SK-N-SH (cell line): ENCODE measurements at regions not wholly inside any gene's neighbourhood (a gene's known extent, or its start where the extent isn't known, plus 50 kb on each side); places are given as distances from the start of the nearest gene placed in this dataset.

Experiments
- CTCF ChIA-PET: fragments of 300-600, 350-600 bp; formaldehyde crosslinking; extraction: SDS; loops from one replicate; lab custom pipeline; 2021; lab: Yijun Ruan, JAX
- POLR2A ChIA-PET: fragments of 350-600 bp; sonication (Branson Sonifier 250); formaldehyde crosslinking; extraction: SDS; loops from one replicate; lab custom pipeline; 2020; ENCODE audit warnings: antibody characterized with exemption, inconsistent platforms; lab: Yijun Ruan, JAX
- DNase-seq: peaks from one replicate; pipeline ENCODE4 v3.0.0; 2012
- H2AFZ ChIP-seq: fragments of 200-600 bp; sonication (generic); 2 replicates; pipeline ENCODE4 v1.8.1; 2016; ENCODE audit warnings: antibody characterized with exemption, mild to moderate bottlenecking, low read depth
- H3F3A ChIP-seq: fragments of 200-600 bp; sonication (generic); replicated peaks from 2 replicates; pipeline ENCODE3; 2016; ENCODE audit warnings: antibody characterized with exemption, mild to moderate bottlenecking; ENCODE audit not compliant: insufficient read depth
- H3K27ac ChIP-seq, 2 experiments: fragments of 200-500 bp in 1 of 2; fragments of 200-600 bp in 1 of 2; sonication (Bioruptor generic) in 1 of 2; sonication (generic), shearing (Covaris generic) in 1 of 2; 2 replicates each; pipeline versions ENCODE4 v1.5.1 to v1.6.1; 2014 to 2016; ENCODE audit warnings: low read depth in 2 of 2, inconsistent platforms in 1 of 2, low read length in 1 of 2, mild to moderate bottlenecking in 1 of 2, mixed read lengths in 1 of 2
- H3K27me3 ChIP-seq: fragments of 200-600 bp; sonication (generic), shearing (Covaris generic); 2 replicates; pipeline ENCODE4 v1.6.1; 2016; ENCODE audit warnings: mixed run types; ENCODE audit not compliant: insufficient read depth
- H3K36me3 ChIP-seq, 2 experiments: fragments of 200-500 bp in 1 of 2; fragments of 200-600 bp in 1 of 2; sonication (Bioruptor generic) in 1 of 2; sonication (generic) in 1 of 2; replicated peaks in 1 of 2; 2 replicates each; pipeline versions ENCODE3 to v1.5.1; 2014 to 2016; ENCODE audit warnings: low read length in 1 of 2, mild to moderate bottlenecking in 1 of 2; ENCODE audit not compliant: insufficient read depth in 2 of 2, control insufficient read depth in 1 of 2
- H3K4me1 ChIP-seq, 2 experiments: fragments of 200-500 bp in 1 of 2; fragments of 200-600 bp in 1 of 2; sonication (Bioruptor generic) in 1 of 2; sonication (generic), shearing (Covaris generic) in 1 of 2; 2 replicates each; pipeline versions ENCODE4 v1.5.1 to v1.6.1; 2014 to 2016; ENCODE audit warnings: low read depth in 1 of 2, low read length in 1 of 2, mixed run types in 1 of 2; ENCODE audit not compliant: insufficient read depth in 2 of 2, control insufficient read depth in 1 of 2
- H3K4me2 ChIP-seq: fragments of 200-600 bp; sonication (generic), shearing (Covaris generic); 2 replicates; pipeline ENCODE4 v1.6.1; 2017; ENCODE audit warnings: mixed run types
- H3K4me3 ChIP-seq, 2 experiments: fragments of 200-500 bp in 1 of 2; fragments of 200-600 bp in 1 of 2; sonication (Bioruptor generic) in 1 of 2; sonication (generic), shearing (Covaris generic) in 1 of 2; 2 replicates each; pipeline versions ENCODE4 v1.5.1 to v1.8.1; 2014 to 2016; ENCODE audit warnings: low read depth in 2 of 2, inconsistent platforms in 1 of 2, low read length in 1 of 2, mild to moderate bottlenecking in 1 of 2, mixed read lengths in 1 of 2, moderate library complexity in 1 of 2
- H3K79me2 ChIP-seq: fragments of 200-600 bp; sonication (generic); 2 replicates; pipeline ENCODE4 v1.8.1; 2017; ENCODE audit warnings: mild to moderate bottlenecking; ENCODE audit not compliant: insufficient read depth
- H3K9ac ChIP-seq: fragments of 200-600 bp; sonication (generic); 2 replicates; pipeline ENCODE4 v1.6.1; 2017; ENCODE audit warnings: mixed run types
- H3K9me2 ChIP-seq: fragments of 200-600 bp; sonication (generic); 2 replicates; pipeline ENCODE4 v1.6.1; 2017; ENCODE audit warnings: mixed run types
- H3K9me3 ChIP-seq: fragments of 200-600 bp; sonication (generic); 2 replicates; pipeline ENCODE4 v1.6.1; 2017; ENCODE audit warnings: mixed run types, mild to moderate bottlenecking, moderate library complexity
- H4K20me1 ChIP-seq: fragments of 200-600 bp; sonication (generic); 2 replicates; pipeline ENCODE4 v1.6.1; 2017; ENCODE audit warnings: mild to moderate bottlenecking, mixed run types; ENCODE audit not compliant: insufficient read depth
- ELF1 ChIP-seq: IDR thresholded peaks from 2 replicates; pipeline ENCODE4 v1.4.0; 2012
- FOXJ3 ChIP-seq: sonication (generic); formaldehyde crosslinking; IDR thresholded peaks from 2 replicates; pipeline ENCODE4 v1.5.1; 2020; ENCODE audit warnings: mild to moderate bottlenecking, missing genetic modification reagents
- GABPA ChIP-seq: IDR thresholded peaks from 2 replicates; pipeline ENCODE4 v1.4.0; 2012; ENCODE audit warnings: low read depth, mild to moderate bottlenecking
- GATA2 ChIP-seq: sonication (generic); formaldehyde crosslinking; IDR thresholded peaks from 2 replicates; pipeline ENCODE4 v1.5.0; 2020; ENCODE audit warnings: mild to moderate bottlenecking, missing genetic modification reagents
- JUND ChIP-seq: IDR thresholded peaks from 2 replicates; pipeline ENCODE4 v1.4.0; 2012
- RAD21 ChIP-seq: IDR thresholded peaks from 2 replicates; pipeline ENCODE4 v1.6.1; 2012; ENCODE audit warnings: mild to moderate bottlenecking, low read length
- TAF1 ChIP-seq: IDR thresholded peaks from 2 replicates; pipeline ENCODE4 v1.6.1; 2012; ENCODE audit warnings: low read depth, mild to moderate bottlenecking, low read length, moderate library complexity, borderline replicate concordance
- WGBS: methylation state at CpG from one replicate; pipeline ENCODE4 v1.1.6; 2017; ENCODE audit warnings: low lambda C conversion rate; 5-methylcytosine and 5-hydroxymethylcytosine counted together
- TF ChIP-seq, protein P1 (sequence below): IDR thresholded peaks from 2 replicates; pipeline ENCODE4 v1.6.1; 2012; ENCODE audit warnings: mild to moderate bottlenecking, low read depth, low read length, moderate library complexity

DNA sequence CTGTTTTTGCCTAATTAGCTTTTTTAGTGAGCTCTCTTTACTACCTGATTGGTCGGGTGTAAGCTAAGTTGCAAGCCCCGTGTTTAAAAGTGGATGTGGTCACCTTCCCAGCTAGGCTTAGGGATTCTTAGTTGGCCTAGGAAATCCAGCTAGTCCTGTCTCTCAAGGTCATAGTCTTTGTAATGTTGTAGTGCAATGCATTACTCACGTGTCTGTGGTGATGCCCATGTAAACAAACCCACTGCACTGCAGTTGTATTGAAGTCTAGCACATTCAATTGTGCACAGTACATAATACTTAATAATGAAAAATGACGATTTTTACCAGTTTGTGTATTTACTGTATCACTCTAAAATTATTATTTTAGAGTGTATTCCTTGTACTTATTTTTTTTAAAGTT is 335.5 kb downstream of the NUAK1 start (continued):
- no peak for TF ChIP-seq GATA2 (CRISPR knock-in tag)

DNA sequence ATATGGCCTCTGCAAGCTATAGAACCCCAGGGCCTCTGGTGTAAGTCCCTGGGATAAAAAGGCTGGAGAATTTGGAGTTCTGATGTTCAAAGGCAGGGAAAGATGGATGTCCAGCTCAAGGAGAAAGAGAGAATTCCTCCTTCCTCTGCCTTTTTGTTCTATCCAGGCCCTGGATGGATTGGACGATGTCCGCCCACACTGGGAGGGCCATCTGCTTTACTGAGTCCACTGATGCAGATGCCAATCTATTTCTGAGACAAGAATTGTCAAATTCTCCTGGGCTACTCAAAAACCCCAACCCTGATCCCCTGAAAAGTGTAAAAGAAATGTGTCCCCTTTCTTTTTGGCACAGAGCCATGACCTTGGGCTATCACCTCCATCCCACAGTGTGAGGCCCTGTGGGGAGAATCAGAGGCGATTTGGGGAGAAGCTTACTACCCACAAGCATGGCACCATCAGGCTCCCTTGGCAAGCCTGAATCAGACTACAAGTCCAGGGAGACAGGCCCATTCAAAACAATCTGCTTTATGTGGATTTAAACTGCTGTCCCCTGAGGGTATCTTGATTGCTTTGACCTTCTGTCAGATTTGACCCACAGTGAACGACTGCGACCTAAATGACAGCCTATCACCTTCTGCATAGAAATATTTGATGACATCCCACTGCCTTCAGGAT is 334.0 kb downstream of the NUAK1 start:
- Histone ChIP-seq H3K9ac (no peak overlapping the region), H3K4me3 (no peak overlapping the region), H3K36me3 (no peaks in the 10 kb centered on the region), H3K79me2 (no peaks in the 10 kb centered on the region), H2AFZ (no peak overlapping the region), H3K27ac (no peak overlapping the region), H4K20me1 (no peaks in the 10 kb centered on the region), H3K4me2 (no peak overlapping the region), H3K4me1 (no peaks in the 10 kb centered on the region), H3K9me2 (no peaks in the 10 kb centered on the region), H3K9me3 (no peaks in the 10 kb centered on the region), H3K27me3 (no peaks in the 10 kb centered on the region), H3F3A (no peaks in the 10 kb centered on the region)
- 54% methylated on average over 5 of the region's 5 CpGs for WGBS
- DNase-seq = no peak
- CTCF ChIA-PET = no interaction called here
- TF ChIP-seq RAD21 (no peak), ELF1 (no peak), FOXJ3 (CRISPR knock-in tag) (no peak), GATA2 (CRISPR knock-in tag) (no peak), GABPA (no peak), JUND (no peak)
- TF ChIP-seq, protein P1, sequence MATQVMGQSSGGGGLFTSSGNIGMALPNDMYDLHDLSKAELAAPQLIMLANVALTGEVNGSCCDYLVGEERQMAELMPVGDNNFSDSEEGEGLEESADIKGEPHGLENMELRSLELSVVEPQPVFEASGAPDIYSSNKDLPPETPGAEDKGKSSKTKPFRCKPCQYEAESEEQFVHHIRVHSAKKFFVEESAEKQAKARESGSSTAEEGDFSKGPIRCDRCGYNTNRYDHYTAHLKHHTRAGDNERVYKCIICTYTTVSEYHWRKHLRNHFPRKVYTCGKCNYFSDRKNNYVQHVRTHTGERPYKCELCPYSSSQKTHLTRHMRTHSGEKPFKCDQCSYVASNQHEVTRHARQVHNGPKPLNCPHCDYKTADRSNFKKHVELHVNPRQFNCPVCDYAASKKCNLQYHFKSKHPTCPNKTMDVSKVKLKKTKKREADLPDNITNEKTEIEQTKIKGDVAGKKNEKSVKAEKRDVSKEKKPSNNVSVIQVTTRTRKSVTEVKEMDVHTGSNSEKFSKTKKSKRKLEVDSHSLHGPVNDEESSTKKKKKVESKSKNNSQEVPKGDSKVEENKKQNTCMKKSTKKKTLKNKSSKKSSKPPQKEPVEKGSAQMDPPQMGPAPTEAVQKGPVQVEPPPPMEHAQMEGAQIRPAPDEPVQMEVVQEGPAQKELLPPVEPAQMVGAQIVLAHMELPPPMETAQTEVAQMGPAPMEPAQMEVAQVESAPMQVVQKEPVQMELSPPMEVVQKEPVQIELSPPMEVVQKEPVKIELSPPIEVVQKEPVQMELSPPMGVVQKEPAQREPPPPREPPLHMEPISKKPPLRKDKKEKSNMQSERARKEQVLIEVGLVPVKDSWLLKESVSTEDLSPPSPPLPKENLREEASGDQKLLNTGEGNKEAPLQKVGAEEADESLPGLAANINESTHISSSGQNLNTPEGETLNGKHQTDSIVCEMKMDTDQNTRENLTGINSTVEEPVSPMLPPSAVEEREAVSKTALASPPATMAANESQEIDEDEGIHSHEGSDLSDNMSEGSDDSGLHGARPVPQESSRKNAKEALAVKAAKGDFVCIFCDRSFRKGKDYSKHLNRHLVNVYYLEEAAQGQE = no peak
- POLR2A ChIA-PET = no interaction called here

DNA sequence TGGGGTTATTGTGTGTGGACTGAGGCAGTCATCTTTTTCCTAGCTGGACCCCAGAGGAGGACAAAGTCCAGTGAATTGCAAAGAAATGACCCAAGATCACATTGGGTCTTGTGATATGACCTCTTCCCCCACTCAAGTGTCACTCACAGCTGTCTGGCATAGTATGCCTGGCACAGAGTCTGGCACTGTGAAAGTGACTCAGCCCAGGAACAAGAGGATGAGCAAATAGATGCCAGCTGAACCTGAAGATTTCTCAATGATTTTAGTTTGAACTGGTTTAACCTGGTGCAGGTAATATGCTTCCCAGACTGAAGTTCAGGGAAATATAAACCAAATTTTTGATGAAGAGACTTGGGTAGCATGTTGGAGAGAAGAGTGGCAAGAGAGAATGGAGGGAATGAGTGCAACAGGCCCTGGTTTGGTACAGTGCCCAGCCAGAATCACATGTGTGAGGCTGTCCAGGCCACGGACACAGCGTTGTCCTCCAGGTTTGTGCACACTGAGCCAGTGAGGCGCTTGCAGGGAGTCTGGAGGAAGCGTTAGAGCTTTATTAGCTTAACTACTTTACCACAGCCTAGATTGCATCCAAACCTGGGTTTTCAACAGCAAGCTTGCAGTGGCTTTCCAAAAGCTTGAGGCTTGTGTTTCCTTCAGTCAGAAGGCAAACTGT is 332.9 kb downstream of the NUAK1 start:
- DNase-seq = no peak
- 92% methylated on average over 4 of the region's 4 CpGs for WGBS
- no peak for TF ChIP-seq TAF1
- TF ChIP-seq FOXJ3 (CRISPR knock-in tag) = no peak
- Histone ChIP-seq H3K9me3 (no peaks in the 10 kb centered on the region), H3K4me1 (no peaks in the 10 kb centered on the region), H3F3A (no peaks in the 10 kb centered on the region), H3K9me2 (no peaks in the 10 kb centered on the region), H4K20me1 (no peaks in the 10 kb centered on the region), H3K27me3 (no peaks in the 10 kb centered on the region), H2AFZ (no peak overlapping the region), H3K36me3 (no peaks in the 10 kb centered on the region), H3K9ac (no peak overlapping the region), H3K27ac (no peak overlapping the region), H3K4me2 (no peak overlapping the region), H3K79me2 (no peaks in the 10 kb centered on the region), H3K4me3 (no peak overlapping the region)
- ChIA-PET POLR2A (no interaction called here), CTCF (interaction anchor here (1.0 kb wide), 1 partner anchor 18 kb away, joined by 3 read pairs; no protein-coding TSS in a partner anchor)
